HepG2 (cell line): ENCODE measurements at regions not wholly inside any gene's neighbourhood (a gene's known extent, or its start where the extent isn't known, plus 50 kb on each side); places are given as distances from the start of the nearest gene placed in this dataset.

Source experiments
- ATAC-seq: fragments of 200-7000 bp; cut with Tn5 transposase; 3 replicates; pipeline ENCODE4 v1.9.1; 2020; ENCODE audit warnings: mild to moderate bottlenecking, moderate library complexity
- BruUV-seq: library from RNA; stranded (reverse); fragments of 400-500 nt; replicated peaks from 2 replicates; lab custom pipeline; 2021; lab: Mats Ljungman, UMichigan
- CTCF ChIA-PET: fragments of 300-600 bp; formaldehyde crosslinking; extraction: SDS; loops from one replicate; lab custom pipeline; 2021; ENCODE audit warnings: low total read pairs, inconsistent platforms, low intra/inter-chr PET ratio; lab: Yijun Ruan, JAX
- POLR2A ChIA-PET: fragments of 350-600 bp; sonication (Branson Sonifier 250); formaldehyde crosslinking; loops from one replicate; lab custom pipeline; 2020; ENCODE audit warnings: antibody characterized with exemption, inconsistent platforms; lab: Yijun Ruan, JAX
- DNase-seq: peaks from one replicate; pipeline ENCODE4 v3.0.0-alpha.2; 2015; ENCODE audit warnings: low spot score
- FAIRE-seq: peaks from 3 replicates; lab custom pipeline; 2011; peaks lifted over from hg19 to GRCh38; lab: Jason Lieb, UNC
- H2AFZ ChIP-seq: one replicate; pipeline ENCODE4 v1.6.1; 2011; ENCODE audit warnings: low read length, inconsistent platforms
- H3K27ac ChIP-seq: fragments of 300-600 bp; 3 replicates; pipeline ENCODE4 v1.8.0; 2011; ENCODE audit warnings: mixed run types, mild to moderate bottlenecking, mixed read lengths, low read length, inconsistent platforms; ENCODE audit not compliant: insufficient read depth; ENCODE audit errors: extremely low read length
- H3K27me3 ChIP-seq, 2 experiments: fragments of 200-600 bp in 1 of 2; 2 replicates in 1 of 2; 3 replicates in 1 of 2; pipeline versions ENCODE4 v1.6.0 to v1.8.0; 2011; ENCODE audit warnings: low read length in 2 of 2, mild to moderate bottlenecking in 2 of 2, moderate library complexity in 2 of 2, inconsistent platforms in 1 of 2; ENCODE audit not compliant: insufficient read depth in 2 of 2, control insufficient read depth in 1 of 2
- H3K36me3 ChIP-seq, 2 experiments: fragments of 200-600 bp in 1 of 2; replicated peaks in 1 of 2; 2 replicates in 1 of 2; 3 replicates in 1 of 2; pipeline versions ENCODE4 v1.5.1 to v1.8.0; 2011; ENCODE audit warnings: low read length in 2 of 2, inconsistent platforms in 1 of 2; ENCODE audit not compliant: insufficient read depth in 2 of 2, control insufficient read depth in 1 of 2
- H3K4me1 ChIP-seq: 2 replicates; pipeline ENCODE4 v1.5.1; 2012; ENCODE audit warnings: low read length, inconsistent platforms; ENCODE audit not compliant: insufficient read depth
- H3K4me2 ChIP-seq: 2 replicates; pipeline ENCODE4 v1.6.0; 2011; ENCODE audit warnings: low read depth, low read length, inconsistent platforms
- H3K4me3 ChIP-seq, 3 experiments: fragments of 200-600 bp in 1 of 3; sonication (generic), shearing (Covaris generic) in 1 of 3; replicated peaks in 1 of 3; 2 replicates each; pipeline ENCODE4 v1.5.1; 2011 to 2016; ENCODE audit warnings: low read length in 3 of 3, inconsistent platforms in 2 of 3, low read depth in 2 of 3, mild to moderate bottlenecking in 2 of 3, control low read depth in 1 of 3, mixed read lengths in 1 of 3; ENCODE audit not compliant: insufficient read depth in 1 of 3
- H3K79me2 ChIP-seq: one replicate; pipeline ENCODE4 v1.6.1; 2011; ENCODE audit warnings: low read length, inconsistent platforms; ENCODE audit not compliant: insufficient read depth
- H3K9ac ChIP-seq: 2 replicates; pipeline ENCODE4 v1.6.0; 2011; ENCODE audit warnings: mild to moderate bottlenecking, low read depth, low read length, inconsistent platforms; ENCODE audit not compliant: insufficient read depth
- H3K9me3 ChIP-seq: 2 replicates; pipeline ENCODE4 v1.5.1; 2012; ENCODE audit warnings: mild to moderate bottlenecking, low read length
- H4K20me1 ChIP-seq: 2 replicates; pipeline ENCODE4 v1.6.0; 2011; ENCODE audit warnings: inconsistent platforms, mild to moderate bottlenecking, low read length, moderate library complexity; ENCODE audit not compliant: insufficient read depth
- CCAR2 ChIP-seq: fragments of 200-400 bp; formaldehyde crosslinking; optimal IDR thresholded peaks from 2 replicates; pipeline ENCODE3; 2018; ENCODE audit warnings: low read depth, mild to moderate bottlenecking, low read length, moderate library complexity
- FOXA1 ChIP-seq, 2 experiments: fragments of 450-650 bp in 1 of 2; sonication (generic) in 1 of 2; formaldehyde crosslinking in 1 of 2; IDR thresholded peaks; 2 replicates each; pipeline versions ENCODE4 v1.4.0 to v1.6.1; 2016 to 2020; ENCODE audit warnings: missing genetic modification reagents in 1 of 2
- GZF1 ChIP-seq: sonication (generic); formaldehyde crosslinking; IDR thresholded peaks from 2 replicates; pipeline ENCODE4 v1.5.1; 2020; ENCODE audit warnings: mild to moderate bottlenecking, missing genetic modification reagents
- HMG20B ChIP-seq: conservative IDR thresholded peaks from 2 replicates; pipeline ENCODE4 v1.6.1; 2016; ENCODE audit warnings: missing genetic modification reagents, missing compliant biosample characterization
- HOXA3 ChIP-seq: sonication (generic); formaldehyde crosslinking; IDR thresholded peaks from 2 replicates; pipeline ENCODE4 v1.5.0; 2020; ENCODE audit warnings: missing genetic modification reagents
- KLF13 ChIP-seq: sonication (generic); formaldehyde crosslinking; IDR thresholded peaks from 2 replicates; pipeline ENCODE4 v1.4.0; 2020; ENCODE audit warnings: mild to moderate bottlenecking, missing genetic modification reagents
- NPAS2 ChIP-seq: sonication (generic); formaldehyde crosslinking; IDR thresholded peaks from 2 replicates; pipeline ENCODE4 v1.8.0; 2022; ENCODE audit warnings: mild to moderate bottlenecking, missing genetic modification reagents, borderline replicate concordance
- RCOR2 ChIP-seq: IDR thresholded peaks from 2 replicates; pipeline ENCODE4 v1.6.1; 2016; ENCODE audit warnings: missing biosample characterization, missing genetic modification reagents
- SIX4 ChIP-seq: sonication (generic); formaldehyde crosslinking; IDR thresholded peaks from 2 replicates; pipeline ENCODE4 v1.4.0; 2020; ENCODE audit warnings: missing genetic modification reagents
- SP4 ChIP-seq: sonication (generic); formaldehyde crosslinking; IDR thresholded peaks from 2 replicates; pipeline ENCODE4 v1.8.1; 2023; ENCODE audit warnings: mild to moderate bottlenecking, missing genetic modification reagents
- TEAD3 ChIP-seq: optimal IDR thresholded peaks from 2 replicates; pipeline ENCODE3; 2016; ENCODE audit warnings: borderline replicate concordance
- ZNF503 ChIP-seq: sonication (generic); formaldehyde crosslinking; IDR thresholded peaks from 2 replicates; pipeline ENCODE4 v1.4.0; 2020; ENCODE audit warnings: missing genetic modification reagents
- ZNF543 ChIP-seq: sonication (generic); formaldehyde crosslinking; IDR thresholded peaks from 2 replicates; pipeline ENCODE4 v1.4.0; 2020; ENCODE audit warnings: mild to moderate bottlenecking, missing genetic modification reagents
- ZNF567 ChIP-seq: sonication (generic); formaldehyde crosslinking; IDR thresholded peaks from 2 replicates; pipeline ENCODE4 v1.8.1; 2023; ENCODE audit warnings: mild to moderate bottlenecking, missing genetic modification reagents, borderline replicate concordance
- WGBS: methylation state at CpG from one replicate; pipeline ENCODE4 v1.1.6; 2017; ENCODE audit warnings: low lambda C conversion rate; 5-methylcytosine and 5-hydroxymethylcytosine counted together
- in situ Hi-C: cut with HindIII; loops from 2 replicates; pipeline ENCODE4 v1.10.0; 2017; ENCODE audit warnings: low pct_unique_long_range_greater_than_20kb; ENCODE audit not compliant: extremely low pct_ligation_motif_present
- intact Hi-C: fragments of 100-400 bp; cut with micrococcal nuclease; formaldehyde crosslinking; loops from one replicate; pipeline ENCODE4 v1.10.0; 2022; ENCODE audit not compliant: unreplicated experiment
- TF ChIP-seq, protein P1 (sequence below): sonication (generic); formaldehyde crosslinking; IDR thresholded peaks from 2 replicates; pipeline ENCODE4 v1.8.0; 2022; ENCODE audit warnings: mild to moderate bottlenecking, missing genetic modification reagents, moderate library complexity
- TF ChIP-seq, protein P2 (sequence below): fragments of 450-650 bp; IDR thresholded peaks from 2 replicates; pipeline ENCODE4 v1.6.1; 2016

DNA sequence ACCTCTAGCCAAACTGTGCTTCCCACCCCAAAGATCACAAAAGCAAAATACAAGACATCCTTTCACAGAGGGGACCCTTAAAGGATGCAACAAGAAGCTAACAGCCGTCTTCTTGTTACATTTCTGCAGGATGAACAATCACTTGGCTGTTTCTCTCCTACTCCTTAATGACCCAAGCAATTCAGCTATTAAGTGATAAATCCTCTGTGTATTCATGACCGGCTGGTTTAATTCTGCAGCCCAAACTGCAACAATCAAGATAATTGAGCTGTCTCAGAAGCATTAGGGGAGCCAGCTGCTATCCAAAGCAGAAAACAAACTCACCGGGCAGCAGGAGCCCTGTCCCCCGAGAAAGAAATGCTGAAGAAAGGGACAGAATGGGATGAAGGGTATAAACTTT is 85.9 kb upstream of the ACSL4 start:
- no peak overlapping the region for H3K27ac ChIP-seq
- TF ChIP-seq SIX4 (CRISPR knock-in tag) (no peak), KLF13 (CRISPR knock-in tag) (no peak), NPAS2 (CRISPR knock-in tag) (no peak), HMG20B (CRISPR knock-in tag) (no peak), ZNF543 (CRISPR knock-in tag) (no peak), FOXA1 (IDR thresholded peaks at IDR 0.05) (no peak), FOXA1 (CRISPR knock-in tag; IDR thresholded peaks at IDR 0.05) (no peak), ZNF567 (CRISPR knock-in tag) (no peak), RCOR2 (CRISPR knock-in tag) (no peak)
- TF ChIP-seq, all 625 proteins: peak for 0
- no TSS peak for BruUV-seq
- CTCF ChIA-PET, result no interaction called here
- ATAC-seq (no peak), FAIRE-seq (no peak), DNase-seq (no peak)
- WGBS, result 84% methylated on average over 4 of the region's 4 CpGs
- no peaks in the 10 kb centered on the region for H4K20me1 ChIP-seq
- peaks cover 90% of the 10 kb centered on the region for H3K4me1 ChIP-seq
- no peak overlapping the region for H3K4me2 ChIP-seq
- H3K36me3 ChIP-seq, result no peaks in the 10 kb centered on the region
- POLR2A ChIA-PET, result interaction anchor here (1.6 to 2.1 kb wide), 2 partner anchors 8 to 12 kb away, joined by 6 to 10 read pairs; no protein-coding TSS in a partner anchor
- H3K9ac ChIP-seq, result no peak overlapping the region
- in situ Hi-C loops (no loop called here), intact Hi-C loops (no loop called here)
- no peaks in the 10 kb centered on the region for H3K27me3 ChIP-seq
- no peak overlapping the region for H2AFZ ChIP-seq
- no peaks in the 10 kb centered on the region for H3K9me3 ChIP-seq
- H3K79me2 ChIP-seq, result peaks cover 3% of the 10 kb centered on the region
- no peak overlapping the region for H3K4me3 ChIP-seq

DNA sequence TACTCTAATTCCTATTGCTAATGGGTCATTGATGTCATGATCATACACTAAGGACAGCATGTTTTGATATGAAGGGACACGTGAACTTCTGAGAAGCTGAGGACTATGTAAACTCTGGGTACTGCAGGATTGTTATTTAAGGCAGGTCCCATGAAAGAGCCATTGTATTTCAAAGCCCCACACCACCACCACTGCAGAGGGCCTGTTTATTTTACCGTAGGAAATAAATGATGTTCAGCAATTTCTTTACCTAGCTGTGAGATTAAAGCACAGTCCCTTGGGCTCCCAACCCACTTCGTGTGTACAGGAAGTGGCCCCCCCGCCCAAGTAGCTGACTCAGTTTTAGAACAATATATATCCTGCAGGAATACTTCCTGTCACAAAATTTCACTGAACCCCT is 89.8 kb upstream of the ACSL4 start:
- ATAC-seq, result peak; percentile 93
- Histone ChIP-seq H3K4me3 (0 out of 6 replicates have a peak overlapping the region, but pooled peaks of 1 of the 3 experiments have one; percentile 10), H3K4me2 (peak overlapping the region; percentile 57), H3K27ac (peak overlapping the region; percentile 91), H3K9ac (peak overlapping the region; percentile 59), H3K27me3 (no peaks in the 10 kb centered on the region), H2AFZ (no peak overlapping the region), H3K9me3 (no peaks in the 10 kb centered on the region), H3K36me3 (no peaks in the 10 kb centered on the region), H3K79me2 (peaks cover 6% of the 10 kb centered on the region), H3K4me1 (peaks cover 96% of the 10 kb centered on the region), H4K20me1 (no peaks in the 10 kb centered on the region)
- CTCF ChIA-PET, result no interaction called here
- peak; percentile 95 for DNase-seq
- BruUV-seq, result no TSS peak
- intact Hi-C loops (no loop called here), in situ Hi-C loops (loop anchor here (10.0 kb wide), 1 partner anchor 88 kb away; the partner anchor contains the start of gene ACSL4)
- WGBS, result 5% methylated on average over 3 of the region's 4 CpGs
- POLR2A ChIA-PET, result interaction anchor here (0.9 to 2.1 kb wide), 7 partner anchors 8 to 89 kb away, joined by 3 to 13 read pairs (median 5); partner anchors contain the start of gene ACSL4
- peak; percentile 86 for FAIRE-seq
- TF ChIP-seq, protein P1, sequence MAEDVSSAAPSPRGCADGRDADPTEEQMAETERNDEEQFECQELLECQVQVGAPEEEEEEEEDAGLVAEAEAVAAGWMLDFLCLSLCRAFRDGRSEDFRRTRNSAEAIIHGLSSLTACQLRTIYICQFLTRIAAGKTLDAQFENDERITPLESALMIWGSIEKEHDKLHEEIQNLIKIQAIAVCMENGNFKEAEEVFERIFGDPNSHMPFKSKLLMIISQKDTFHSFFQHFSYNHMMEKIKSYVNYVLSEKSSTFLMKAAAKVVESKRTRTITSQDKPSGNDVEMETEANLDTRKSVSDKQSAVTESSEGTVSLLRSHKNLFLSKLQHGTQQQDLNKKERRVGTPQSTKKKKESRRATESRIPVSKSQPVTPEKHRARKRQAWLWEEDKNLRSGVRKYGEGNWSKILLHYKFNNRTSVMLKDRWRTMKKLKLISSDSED (CRISPR knock-in tag), result no peak
- TF ChIP-seq, protein P2, sequence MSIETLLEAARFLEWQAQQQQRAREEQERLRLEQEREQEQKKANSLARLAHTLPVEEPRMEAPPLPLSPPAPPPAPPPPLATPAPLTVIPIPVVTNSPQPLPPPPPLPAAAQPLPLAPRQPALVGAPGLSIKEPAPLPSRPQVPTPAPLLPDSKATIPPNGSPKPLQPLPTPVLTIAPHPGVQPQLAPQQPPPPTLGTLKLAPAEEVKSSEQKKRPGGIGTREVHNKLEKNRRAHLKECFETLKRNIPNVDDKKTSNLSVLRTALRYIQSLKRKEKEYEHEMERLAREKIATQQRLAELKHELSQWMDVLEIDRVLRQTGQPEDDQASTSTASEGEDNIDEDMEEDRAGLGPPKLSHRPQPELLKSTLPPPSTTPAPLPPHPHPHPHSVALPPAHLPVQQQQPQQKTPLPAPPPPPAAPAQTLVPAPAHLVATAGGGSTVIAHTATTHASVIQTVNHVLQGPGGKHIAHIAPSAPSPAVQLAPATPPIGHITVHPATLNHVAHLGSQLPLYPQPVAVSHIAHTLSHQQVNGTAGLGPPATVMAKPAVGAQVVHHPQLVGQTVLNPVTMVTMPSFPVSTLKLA, result peak; percentile 71
- TF ChIP-seq GZF1 (CRISPR knock-in tag) (no peak), CCAR2 (no peak), HOXA3 (CRISPR knock-in tag) (peak; percentile 32; the same call in 1 of the 2 replicates), TEAD3 (peak; percentile 21), SP4 (CRISPR knock-in tag) (no peak), ZNF503 (CRISPR knock-in tag) (no peak)
